ENCODE measurements at regions not wholly inside any gene's neighbourhood (a gene's known extent, or its start where the extent isn't known, plus 50 kb on each side); places are given as distances from the start of the nearest gene placed in this dataset.

- H3K9me3 Mint-ChIP-seq: peaks cover 19% of the 10 kb centered on the region
- H3K4me3 Mint-ChIP-seq: no peak overlapping the region
- peak overlapping the region; percentile 3 for H3K4me2 ChIP-seq
- H3F3A ChIP-seq (ENCODE audit: low read depth): peaks cover 6% of the 10 kb centered on the region
- H3K27ac Mint-ChIP-seq: peak overlapping the region; percentile 50
- H3K27me3 ChIP-seq: no peaks in the 10 kb centered on the region
- peak; percentile 8 for DNase-seq (ENCODE audit: low spot score)
- H3K4me1 Mint-ChIP-seq: peaks cover 28% of the 10 kb centered on the region
- peak overlapping the region; percentile 26 for H2AFZ ChIP-seq (replicated peaks)
- H3K36me3 ChIP-seq: no peaks in the 10 kb centered on the region
- no peak overlapping the region for H3K4me3 ChIP-seq
- peaks cover 23% of the 10 kb centered on the region for H3K4me1 ChIP-seq
- H3K36me3 Mint-ChIP-seq: no peaks in the 10 kb centered on the region
- H3K27me3 Mint-ChIP-seq (ENCODE audit: insufficient read depth, low read depth): no peaks in the 10 kb centered on the region
- no peaks in the 10 kb centered on the region for H4K20me1 ChIP-seq (ENCODE audit: low read depth)
- no peak overlapping the region for H3K27ac ChIP-seq
- H3K79me2 ChIP-seq (ENCODE audit: low read depth): no peaks in the 10 kb centered on the region
- no peak overlapping the region for H3K9ac ChIP-seq
- H3K9me3 ChIP-seq (ENCODE audit: low read depth): no peaks in the 10 kb centered on the region
- TF ChIP-seq EZH2phosphoT487 (IDR thresholded peaks at IDR 0.05) (no peak), EZH2 (IDR thresholded peaks at IDR 0.05) (no peak)
- TF ChIP-seq, protein P1, sequence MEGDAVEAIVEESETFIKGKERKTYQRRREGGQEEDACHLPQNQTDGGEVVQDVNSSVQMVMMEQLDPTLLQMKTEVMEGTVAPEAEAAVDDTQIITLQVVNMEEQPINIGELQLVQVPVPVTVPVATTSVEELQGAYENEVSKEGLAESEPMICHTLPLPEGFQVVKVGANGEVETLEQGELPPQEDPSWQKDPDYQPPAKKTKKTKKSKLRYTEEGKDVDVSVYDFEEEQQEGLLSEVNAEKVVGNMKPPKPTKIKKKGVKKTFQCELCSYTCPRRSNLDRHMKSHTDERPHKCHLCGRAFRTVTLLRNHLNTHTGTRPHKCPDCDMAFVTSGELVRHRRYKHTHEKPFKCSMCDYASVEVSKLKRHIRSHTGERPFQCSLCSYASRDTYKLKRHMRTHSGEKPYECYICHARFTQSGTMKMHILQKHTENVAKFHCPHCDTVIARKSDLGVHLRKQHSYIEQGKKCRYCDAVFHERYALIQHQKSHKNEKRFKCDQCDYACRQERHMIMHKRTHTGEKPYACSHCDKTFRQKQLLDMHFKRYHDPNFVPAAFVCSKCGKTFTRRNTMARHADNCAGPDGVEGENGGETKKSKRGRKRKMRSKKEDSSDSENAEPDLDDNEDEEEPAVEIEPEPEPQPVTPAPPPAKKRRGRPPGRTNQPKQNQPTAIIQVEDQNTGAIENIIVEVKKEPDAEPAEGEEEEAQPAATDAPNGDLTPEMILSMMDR (IDR thresholded peaks at IDR 0.05): no peak
These were observed 414.5 kb upstream of the COBL start for GRCh38 chr7:51731075-51731474.

DNA sequence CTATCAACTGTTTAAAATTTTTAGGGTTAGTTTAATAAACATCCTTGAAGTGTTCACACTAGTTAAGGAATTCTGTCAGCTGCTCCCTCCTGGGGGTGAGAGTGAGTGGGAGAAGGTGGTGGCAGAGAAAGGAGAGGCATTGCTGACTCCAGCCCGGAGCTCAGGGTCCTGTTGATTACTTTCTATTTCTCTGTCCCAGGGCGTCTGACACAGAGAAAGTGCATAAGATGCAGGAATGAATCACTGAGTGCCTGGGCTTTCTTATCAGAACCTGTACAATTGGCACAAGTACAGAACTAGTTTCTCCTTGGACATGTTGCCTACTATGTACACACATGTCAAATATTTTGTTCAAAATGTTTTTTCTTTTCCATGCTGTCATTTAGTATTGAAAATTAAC is 410.8 kb upstream of the COBL start:
- Histone ChIP-seq H4K20me1 (ENCODE audit: low read depth) (no peaks in the 10 kb centered on the region), H3K9me3 (ENCODE audit: low read depth) (peaks cover 8% of the 10 kb centered on the region), H3K79me2 (ENCODE audit: low read depth) (no peaks in the 10 kb centered on the region), H3K27ac (no peak overlapping the region), H3K36me3 (no peaks in the 10 kb centered on the region), H3F3A (ENCODE audit: low read depth) (peaks cover 4% of the 10 kb centered on the region), H3K4me3 (no peak overlapping the region), H3K27me3 (no peaks in the 10 kb centered on the region), H3K4me2 (no peak overlapping the region), H3K4me1 (peaks cover 20% of the 10 kb centered on the region), H3K9ac (no peak overlapping the region), H2AFZ (replicated peaks) (no peak overlapping the region)
- no peak overlapping the region for H3K4me3 Mint-ChIP-seq
- H3K4me1 Mint-ChIP-seq: peaks cover 24% of the 10 kb centered on the region
- DNase-seq (ENCODE audit: low spot score): no peak
- peaks cover 8% of the 10 kb centered on the region for H3K9me3 Mint-ChIP-seq
- TF ChIP-seq, protein P1 (IDR thresholded peaks at IDR 0.05): no peak
- TF ChIP-seq EZH2phosphoT487 (IDR thresholded peaks at IDR 0.05) (no peak), EZH2 (IDR thresholded peaks at IDR 0.05) (no peak)
- no peaks in the 10 kb centered on the region for H3K36me3 Mint-ChIP-seq
- no peaks in the 10 kb centered on the region for H3K27me3 Mint-ChIP-seq (ENCODE audit: insufficient read depth, low read depth)
- no peak overlapping the region for H3K27ac Mint-ChIP-seq

- Histone ChIP-seq H3K27me3 (no peaks in the 10 kb centered on the region), H3K4me3 (no peak overlapping the region), H2AFZ (replicated peaks) (no peak overlapping the region), H3K9ac (no peak overlapping the region), H3F3A (ENCODE audit: low read depth) (no peaks in the 10 kb centered on the region), H3K4me1 (no peaks in the 10 kb centered on the region), H3K4me2 (no peak overlapping the region), H3K9me3 (ENCODE audit: low read depth) (no peaks in the 10 kb centered on the region), H3K36me3 (no peaks in the 10 kb centered on the region), H4K20me1 (ENCODE audit: low read depth) (no peaks in the 10 kb centered on the region), H3K79me2 (ENCODE audit: low read depth) (no peaks in the 10 kb centered on the region), H3K27ac (no peak overlapping the region)
- H3K27ac Mint-ChIP-seq: no peak overlapping the region
- H3K36me3 Mint-ChIP-seq: no peaks in the 10 kb centered on the region
- H3K4me1 Mint-ChIP-seq: peaks cover 2% of the 10 kb centered on the region
- H3K27me3 Mint-ChIP-seq (ENCODE audit: insufficient read depth, low read depth): peaks cover 2% of the 10 kb centered on the region
- TF ChIP-seq, protein P1 (IDR thresholded peaks at IDR 0.05): no peak
- TF ChIP-seq EZH2phosphoT487 (IDR thresholded peaks at IDR 0.05) (no peak), EZH2 (IDR thresholded peaks at IDR 0.05) (no peak)
- no peak for DNase-seq (ENCODE audit: low spot score)
- no peak overlapping the region for H3K4me3 Mint-ChIP-seq
- peaks cover 7% of the 10 kb centered on the region for H3K9me3 Mint-ChIP-seq
These were observed 390.2 kb upstream of the COBL start for GRCh38 chr7:51706851-51707250.

Measured in neural progenitor cell (in vitro differentiated cells).